Omental fat pad (tissue), 3 donors: ENCODE measurements at regions not wholly inside any gene's neighbourhood (a gene's known extent, or its start where the extent isn't known, plus 50 kb on each side); places are given as distances from the start of the nearest gene placed in this dataset.

ENCODE experiments used
- ATAC-seq: fragments of 150-250 bp; one replicate; pipeline ENCODE4 v1.9.1; 2016; ENCODE audit warnings: mild to moderate bottlenecking, moderate library complexity; ENCODE audit not compliant: low FRiP score
- DNase-seq: peaks from one replicate; pipeline ENCODE4 v3.0.0-alpha.2; 2019; ENCODE audit warnings: low spot score
- CTCF ChIP-seq, 3 donors: fragments of 450-650 bp; IDR thresholded peaks; one replicate each; pipeline ENCODE4 v1.5.1; 2016 to 2017; ENCODE audit warnings: antibody characterized with exemption in 3 of 3, mild to moderate bottlenecking in 3 of 3, moderate library complexity in 2 of 3

DNA sequence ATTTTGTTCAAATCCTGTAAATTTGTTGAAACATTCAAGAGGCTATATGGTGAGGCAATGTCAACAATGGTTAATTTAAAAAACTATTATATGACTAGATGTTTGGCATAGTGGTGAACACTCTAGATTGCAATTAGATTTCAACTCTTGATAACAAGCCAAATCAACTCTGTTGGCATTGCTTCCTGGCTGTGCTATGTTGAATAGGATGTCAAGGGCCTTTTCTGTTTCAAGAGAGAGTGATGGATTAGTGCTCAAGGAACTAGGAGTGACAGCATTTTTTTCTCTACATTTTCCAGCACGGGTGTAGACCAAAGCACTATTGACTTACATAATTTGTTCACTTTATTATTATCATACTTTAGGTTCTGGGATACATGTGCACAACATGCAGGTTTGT, 172.4 kb upstream of the KCNH7 start:
- no peak for DNase-seq
- no peak for TF ChIP-seq CTCF (IDR thresholded peaks at IDR 0.05)
- ATAC-seq = no peak

DNA sequence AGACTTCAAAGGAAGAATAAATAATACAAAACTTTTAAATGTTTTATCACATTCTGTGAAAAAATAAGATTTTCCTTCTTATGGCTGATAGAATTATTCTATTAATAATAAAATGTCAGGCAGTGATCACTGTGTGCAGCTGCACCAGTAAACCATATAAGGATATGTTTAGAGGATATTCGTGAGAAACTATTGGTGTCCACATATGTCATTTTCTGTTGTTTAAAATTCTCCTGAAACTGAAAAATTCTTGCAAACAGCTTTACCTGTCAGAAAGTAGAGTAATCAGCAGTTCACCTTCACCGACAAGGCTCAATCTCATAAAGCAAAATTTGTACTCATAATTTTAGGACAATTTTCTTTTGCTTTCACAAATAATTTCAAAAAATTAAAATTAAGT, 170.1 kb upstream of the KCNH7 start:
- TF ChIP-seq CTCF (IDR thresholded peaks at IDR 0.05) = no peak
- ATAC-seq (no peak), DNase-seq (no peak)

GRCh38 chr2:162994718-162995117, 156.2 kb upstream of the KCNH7 start:
- TF ChIP-seq CTCF (IDR thresholded peaks at IDR 0.05) = no peak
- ATAC-seq (no peak), DNase-seq (no peak)

- DNase-seq (no peak), ATAC-seq (no peak)
These were observed 154.3 kb upstream of the KCNH7 start for GRCh38 chr2:162992828-162993227.

DNA sequence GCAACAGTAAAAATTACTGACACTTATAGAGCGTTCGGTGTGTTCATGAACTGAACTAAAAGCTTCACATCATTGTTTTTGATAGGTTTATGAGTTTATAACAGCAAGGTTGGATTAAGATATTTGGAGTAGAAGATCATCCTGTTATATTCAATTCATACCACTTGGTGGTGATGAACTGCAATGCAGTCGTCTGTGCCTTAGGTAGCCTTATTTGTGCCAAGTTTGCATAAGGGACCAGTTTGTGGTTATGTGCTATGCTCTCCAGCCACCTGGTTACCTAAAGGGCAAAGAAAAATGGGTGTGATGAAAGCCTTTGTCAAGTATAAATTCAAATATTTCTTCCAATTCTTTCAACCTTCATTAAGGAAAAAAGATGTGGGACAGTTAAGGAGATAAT, 150.9 kb upstream of the KCNH7 start:
- DNase-seq (no peak), ATAC-seq (no peak)
- no peak for TF ChIP-seq CTCF (IDR thresholded peaks at IDR 0.05)

More at GRCh38 chr2:162992828-162993227, 154.3 kb upstream of the KCNH7 start:
- TF ChIP-seq CTCF (IDR thresholded peaks at IDR 0.05) = no peak

DNA sequence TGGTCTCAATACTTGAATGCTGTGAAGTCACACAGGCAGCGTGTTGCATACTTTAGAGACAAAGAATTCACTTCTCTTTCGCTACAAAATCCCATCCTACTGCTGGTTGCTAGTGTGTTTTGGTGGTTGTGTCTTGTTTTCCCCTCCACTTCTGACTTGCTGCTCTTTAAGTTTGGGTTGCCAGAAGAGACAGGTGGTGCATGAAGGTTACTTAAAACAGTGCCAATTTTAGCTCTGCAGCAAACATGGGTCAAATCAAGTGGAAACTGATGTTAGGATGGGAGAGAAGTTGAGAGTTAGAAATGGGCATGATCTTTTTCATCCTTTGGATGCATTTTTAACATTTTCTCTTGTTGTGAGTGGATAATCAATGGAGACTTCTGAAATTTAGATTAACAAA, 136.2 kb upstream of the KCNH7 start:
- no peak for DNase-seq
- TF ChIP-seq CTCF (IDR thresholded peaks at IDR 0.05) = no peak
- no peak for ATAC-seq

DNA sequence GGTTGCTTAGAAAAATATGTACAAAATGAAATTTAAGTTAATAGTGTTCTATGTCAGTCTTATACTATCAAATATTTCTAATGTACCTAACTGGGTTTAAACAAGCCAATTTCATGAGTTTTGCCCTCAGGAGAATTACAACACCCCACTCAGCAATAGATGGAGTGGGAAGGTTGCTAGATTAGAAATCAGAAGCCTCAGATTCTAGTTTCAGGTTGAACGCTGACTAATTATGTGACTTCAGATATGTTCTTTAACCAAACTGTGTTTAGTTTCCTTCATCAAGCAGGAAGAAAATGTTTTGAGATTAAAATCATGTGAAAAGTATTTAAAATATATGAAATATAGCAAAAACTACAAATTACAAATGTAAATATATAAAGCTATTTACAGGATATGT, 133.8 kb upstream of the KCNH7 start:
- TF ChIP-seq CTCF (IDR thresholded peaks at IDR 0.05) = no peak
- no peak for DNase-seq
- no peak for ATAC-seq
